Activated T-helper 2 cell treated with anti-CD3 and anti-CD28 coated beads, Interferon-gamma antibody, Interleukin-2, Interleukin-4, amounts not matched to agents 10 μg/mL and 5 μg/mL and 100 μg/mL, durations not matched to agents 14 hours and 24 hours and 36 hours (primary cell): ENCODE measurements at regions not wholly inside any gene's neighbourhood (a gene's known extent, or its start where the extent isn't known, plus 50 kb on each side); places are given as distances from the start of the nearest gene placed in this dataset.
"Not testable (repeated sequence)": the region's sequence is repeated elsewhere in the genome, so short reads cannot be mapped to it uniquely, and the experiment has no call there.

Source experiments
- DNase-seq: peaks from one replicate; pipeline ENCODE4 v3.0.0; 2021; ENCODE audit warnings: low spot score
- H3K27ac Mint-ChIP-seq: one replicate; pipeline ENCODE4 v1.8.0; 2021; ENCODE audit warnings: mixed read lengths
- H3K27me3 Mint-ChIP-seq: one replicate; pipeline ENCODE4 v1.8.0; 2021; ENCODE audit warnings: low read depth, mixed read lengths
- H3K36me3 Mint-ChIP-seq: one replicate; pipeline ENCODE4 v1.8.0; 2021; ENCODE audit warnings: low read depth, mixed read lengths
- H3K4me1 Mint-ChIP-seq: one replicate; pipeline ENCODE4 v1.8.0; 2021; ENCODE audit warnings: low read depth, mixed read lengths
- H3K4me3 Mint-ChIP-seq: one replicate; pipeline ENCODE4 v1.8.0; 2021; ENCODE audit warnings: low read depth, mild to moderate bottlenecking, moderate library complexity, mixed read lengths
- H3K9me3 Mint-ChIP-seq: one replicate; pipeline ENCODE4 v1.8.0; 2021; ENCODE audit warnings: mixed read lengths
- intact Hi-C: fragments of 100-400 bp; cut with micrococcal nuclease; formaldehyde crosslinking; loops from one replicate; pipeline ENCODE4 v1.15.1; 2023

- H3K4me1 Mint-ChIP-seq = peaks cover 20% of the 10 kb centered on the region
- no peak for DNase-seq
- H3K27ac Mint-ChIP-seq = no peak overlapping the region
- H3K27me3 Mint-ChIP-seq = peaks cover 35% of the 10 kb centered on the region
- no peaks in the 10 kb centered on the region for H3K36me3 Mint-ChIP-seq
- intact Hi-C loops = loop anchor here (10.0 kb wide), 1 partner anchor 49 kb away; no protein-coding TSS in a partner anchor
- H3K9me3 Mint-ChIP-seq = no peaks in the 10 kb centered on the region
- no peak overlapping the region for H3K4me3 Mint-ChIP-seq
Measured at GRCh38 chr12:75764091-75764841, 252.9 kb upstream of the KRR1 start.

- intact Hi-C loops = loop anchor here (10.0 kb wide), 1 partner anchor 46 kb away; no protein-coding TSS in a partner anchor
- Mint-ChIP-seq H3K36me3 (no peaks in the 10 kb centered on the region), H3K27me3 (peaks cover 29% of the 10 kb centered on the region), H3K9me3 (no peaks in the 10 kb centered on the region), H3K27ac (no peak overlapping the region), H3K4me3 (no peak overlapping the region), H3K4me1 (peaks cover 7% of the 10 kb centered on the region)
- DNase-seq = no peak
Measured at GRCh38 chr12:75760573-75761294, 249.3 kb upstream of the KRR1 start.

- no peak overlapping the region for H3K4me3 Mint-ChIP-seq
- H3K9me3 Mint-ChIP-seq = no peaks in the 10 kb centered on the region
- H3K27me3 Mint-ChIP-seq = peaks cover 26% of the 10 kb centered on the region
- intact Hi-C loops = loop anchor here (10.0 kb wide), 1 partner anchor 45 kb away; no protein-coding TSS in a partner anchor
- no peak for DNase-seq
- H3K36me3 Mint-ChIP-seq = no peaks in the 10 kb centered on the region
- no peak overlapping the region for H3K27ac Mint-ChIP-seq
- peaks cover 12% of the 10 kb centered on the region for H3K4me1 Mint-ChIP-seq
Measured at GRCh38 chr12:75759842-75760572, 248.6 kb upstream of the KRR1 start.

GRCh38 chr12:75759196-75759595 lies 247.8 kb upstream of the KRR1 start:
- intact Hi-C loops = no loop called here
- Mint-ChIP-seq H3K4me3 (no peak overlapping the region), H3K36me3 (no peaks in the 10 kb centered on the region), H3K4me1 (peaks cover 21% of the 10 kb centered on the region), H3K27me3 (peaks cover 21% of the 10 kb centered on the region), H3K9me3 (no peaks in the 10 kb centered on the region), H3K27ac (no peak overlapping the region)
- no peak for DNase-seq

GRCh38 chr12:75756771-75757170 lies 245.4 kb upstream of the KRR1 start:
- H3K4me3 Mint-ChIP-seq = no peak overlapping the region
- no peak for DNase-seq
- H3K4me1 Mint-ChIP-seq = peaks cover 22% of the 10 kb centered on the region

GRCh38 chr12:75756111-75756510 lies 244.7 kb upstream of the KRR1 start:
- Mint-ChIP-seq H3K9me3 (no peaks in the 10 kb centered on the region), H3K4me3 (no peak overlapping the region), H3K27ac (no peak overlapping the region), H3K27me3 (peaks cover 13% of the 10 kb centered on the region), H3K36me3 (no peaks in the 10 kb centered on the region), H3K4me1 (peaks cover 22% of the 10 kb centered on the region)
- no peak for DNase-seq
- intact Hi-C loops = no loop called here

More at GRCh38 chr12:75756771-75757170, 245.4 kb upstream of the KRR1 start:
- Mint-ChIP-seq H3K36me3 (no peaks in the 10 kb centered on the region), H3K9me3 (no peaks in the 10 kb centered on the region), H3K27me3 (peaks cover 13% of the 10 kb centered on the region), H3K27ac (no peak overlapping the region)
- intact Hi-C loops = no loop called here

GRCh38 chr12:75754698-75755097 lies 243.3 kb upstream of the KRR1 start:
- H3K4me3 Mint-ChIP-seq = no peak overlapping the region
- H3K27ac Mint-ChIP-seq = no peak overlapping the region
- intact Hi-C loops = loop anchor here (2.0 kb wide), 1 partner anchor 16 kb away; no protein-coding TSS in a partner anchor
- no peak for DNase-seq
- H3K27me3 Mint-ChIP-seq = peaks cover 16% of the 10 kb centered on the region
- H3K36me3 Mint-ChIP-seq = no peaks in the 10 kb centered on the region
- no peaks in the 10 kb centered on the region for H3K9me3 Mint-ChIP-seq
- H3K4me1 Mint-ChIP-seq = peaks cover 19% of the 10 kb centered on the region

GRCh38 chr12:75754141-75754540 lies 242.7 kb upstream of the KRR1 start:
- Mint-ChIP-seq H3K4me1 (peaks cover 15% of the 10 kb centered on the region), H3K27me3 (peaks cover 16% of the 10 kb centered on the region), H3K9me3 (no peaks in the 10 kb centered on the region), H3K27ac (no peak overlapping the region), H3K4me3 (no peak overlapping the region), H3K36me3 (no peaks in the 10 kb centered on the region)
- no peak for DNase-seq
- intact Hi-C loops = loop anchor here (2.0 kb wide), 1 partner anchor 15 kb away; no protein-coding TSS in a partner anchor

- no peak for DNase-seq
- no peaks in the 10 kb centered on the region for H3K36me3 Mint-ChIP-seq
- intact Hi-C loops = no loop called here
- peaks cover 15% of the 10 kb centered on the region for H3K4me1 Mint-ChIP-seq
- no peak overlapping the region for H3K27ac Mint-ChIP-seq
- H3K27me3 Mint-ChIP-seq = peaks cover 10% of the 10 kb centered on the region
- H3K9me3 Mint-ChIP-seq = no peaks in the 10 kb centered on the region
- no peak overlapping the region for H3K4me3 Mint-ChIP-seq
Measured at GRCh38 chr12:75751769-75752471, 240.5 kb upstream of the KRR1 start.

GRCh38 chr12:75750716-75751306 lies 239.4 kb upstream of the KRR1 start:
- H3K27me3 Mint-ChIP-seq = peaks cover 11% of the 10 kb centered on the region
- H3K4me3 Mint-ChIP-seq = no peak overlapping the region
- no peaks in the 10 kb centered on the region for H3K36me3 Mint-ChIP-seq
- DNase-seq = no peak
- no peaks in the 10 kb centered on the region for H3K9me3 Mint-ChIP-seq
- no peak overlapping the region for H3K27ac Mint-ChIP-seq
- peaks cover 15% of the 10 kb centered on the region for H3K4me1 Mint-ChIP-seq
- intact Hi-C loops = no loop called here

GRCh38 chr12:75748990-75749389 lies 237.6 kb upstream of the KRR1 start:
- H3K36me3 Mint-ChIP-seq, H3K4me3 Mint-ChIP-seq, H3K27ac Mint-ChIP-seq, H3K9me3 Mint-ChIP-seq, intact Hi-C loops, DNase-seq, H3K4me1 Mint-ChIP-seq: not testable (repeated sequence)
- peaks cover 28% of the 10 kb centered on the region for H3K27me3 Mint-ChIP-seq

- H3K36me3 Mint-ChIP-seq = no peaks in the 10 kb centered on the region
- intact Hi-C loops = no loop called here
- H3K9me3 Mint-ChIP-seq = no peaks in the 10 kb centered on the region
- H3K4me1 Mint-ChIP-seq = no peaks in the 10 kb centered on the region
- peaks cover 29% of the 10 kb centered on the region for H3K27me3 Mint-ChIP-seq
- H3K27ac Mint-ChIP-seq = no peak overlapping the region
- DNase-seq = no peak
- no peak overlapping the region for H3K4me3 Mint-ChIP-seq
Measured at GRCh38 chr12:75748136-75748535, 236.7 kb upstream of the KRR1 start.
